Kidney (tissue), 13 donors: ENCODE measurements at regions not wholly inside any gene's neighbourhood (a gene's known extent, or its start where the extent isn't known, plus 50 kb on each side); places are given as distances from the start of the nearest gene placed in this dataset.

Experiments used
- DNase-seq, 5 donors: peaks; one replicate each; pipeline ENCODE4 v3.0.0-alpha.2; 2013 to 2020
- FAIRE-seq: peaks from 2 replicates; lab custom pipeline; 2012; peaks lifted over from hg19 to GRCh38; lab: Jason Lieb, UNC
- H3K27ac ChIP-seq, 2 donors: one replicate each; pipeline ENCODE4 v1.7.0; 2013; ENCODE audit warnings: low read depth in 2 of 2, low read length in 2 of 2, inconsistent platforms in 1 of 2
- H3K27me3 ChIP-seq: one replicate; pipeline ENCODE4 v1.7.1; 2013; ENCODE audit warnings: low read length, inconsistent platforms; ENCODE audit not compliant: control insufficient read depth, insufficient read depth
- H3K36me3 ChIP-seq, 3 donors: one replicate each; pipeline versions ENCODE4 v1.7.0 to v1.7.1; 2013; ENCODE audit warnings: low read length in 3 of 3, control low read depth in 1 of 3, inconsistent platforms in 1 of 3; ENCODE audit not compliant: insufficient read depth in 3 of 3, control insufficient read depth in 2 of 3
- H3K4me1 ChIP-seq, 3 donors: one replicate each; pipeline versions ENCODE4 v1.7.0 to v1.7.1; 2013; ENCODE audit warnings: low read length in 3 of 3, inconsistent platforms in 1 of 3, low read depth in 1 of 3; ENCODE audit not compliant: control insufficient read depth in 2 of 3, insufficient read depth in 2 of 3
- H3K4me3 ChIP-seq, 3 donors: one replicate each; pipeline versions ENCODE4 v1.7.0 to v1.8.1; 2013; ENCODE audit warnings: low read length in 3 of 3, control low read depth in 1 of 3, inconsistent platforms in 1 of 3
- H3K9ac ChIP-seq, 3 donors: one replicate each; pipeline versions ENCODE4 v1.7.0 to v1.7.1; 2013; ENCODE audit warnings: low read length in 3 of 3, control low read depth in 1 of 3, inconsistent platforms in 1 of 3
- H3K9me3 ChIP-seq, 3 donors: one replicate each; pipeline versions ENCODE4 v1.7.0 to v1.7.1; 2013; ENCODE audit warnings: low read length in 3 of 3, control low read depth in 1 of 3, inconsistent platforms in 1 of 3; ENCODE audit not compliant: control insufficient read depth in 2 of 3, insufficient read depth in 1 of 3
- CTCF ChIP-seq: IDR thresholded peaks from 3 replicates; pipeline ENCODE4 v1.5.1; 2012; ENCODE audit warnings: mild to moderate bottlenecking, moderate library complexity, borderline replicate concordance; ENCODE audit not compliant: insufficient read depth; ENCODE audit errors: extremely low read depth
- intact Hi-C: fragments of 100-400 bp; cut with DNase I; formaldehyde crosslinking; loops from one replicate; pipeline ENCODE4 v1.11.1; 2022
- donor health status: control.
- donor health status: control.
- donor health status: control.
- donor health status: control.
- donor health status: control.
- donor health status: DM: yes; HTN: yes; CAD: no.
- donor health status: Normal renal cell carcinoma (clear cell type).

- H3K9ac ChIP-seq: no peak overlapping the region
- no peaks in the 10 kb centered on the region for H3K9me3 ChIP-seq
- no peak for TF ChIP-seq CTCF
- no peaks in the 10 kb centered on the region for H3K4me1 ChIP-seq
- H3K27ac ChIP-seq: no peak overlapping the region
- no peaks in the 10 kb centered on the region for H3K27me3 ChIP-seq
- DNase-seq (no peak), FAIRE-seq (no peak)
- no peak overlapping the region for H3K4me3 ChIP-seq
- no peaks in the 10 kb centered on the region for H3K36me3 ChIP-seq
- intact Hi-C loops: no loop called here
These were observed 378.0 kb downstream of the LRRC70 start for GRCh38 chr5:62956597-62956996.

GRCh38 chr5:62954578-62954977, 376.0 kb downstream of the LRRC70 start:
- Histone ChIP-seq H3K27ac (no peak overlapping the region), H3K27me3 (no peaks in the 10 kb centered on the region), H3K4me1 (no peaks in the 10 kb centered on the region), H3K36me3 (no peaks in the 10 kb centered on the region), H3K9ac (no peak overlapping the region), H3K9me3 (no peaks in the 10 kb centered on the region), H3K4me3 (no peak overlapping the region)
- intact Hi-C loops: no loop called here
- FAIRE-seq (no peak), DNase-seq (no peak)
- no peak for TF ChIP-seq CTCF

- FAIRE-seq (no peak), DNase-seq (peak in 1 of 5 donors; percentile 15)
- Histone ChIP-seq H3K9ac (no peak overlapping the region), H3K4me1 (no peaks in the 10 kb centered on the region), H3K4me3 (no peak overlapping the region), H3K36me3 (no peaks in the 10 kb centered on the region), H3K9me3 (no peaks in the 10 kb centered on the region), H3K27me3 (no peaks in the 10 kb centered on the region), H3K27ac (no peak overlapping the region)
- intact Hi-C loops: no loop called here
- TF ChIP-seq CTCF: no peak
These were observed 369.7 kb downstream of the LRRC70 start for GRCh38 chr5:62948301-62948700.

GRCh38 chr5:62942384-62942783, 363.8 kb downstream of the LRRC70 start:
- Histone ChIP-seq H3K9ac (no peak overlapping the region), H3K36me3 (no peaks in the 10 kb centered on the region), H3K4me1 (peaks cover 0 to 6% (median 5%) of the 10 kb centered on the region in 3 donors), H3K9me3 (no peaks in the 10 kb centered on the region), H3K27me3 (no peaks in the 10 kb centered on the region), H3K27ac (no peak overlapping the region), H3K4me3 (no peak overlapping the region)
- TF ChIP-seq CTCF: no peak
- DNase-seq (no peak), FAIRE-seq (no peak)
- intact Hi-C loops: no loop called here
